ENCODE measurements at regions not wholly inside any gene's neighbourhood (a gene's known extent, or its start where the extent isn't known, plus 50 kb on each side); places are given as distances from the start of the nearest gene placed in this dataset.

DNA sequence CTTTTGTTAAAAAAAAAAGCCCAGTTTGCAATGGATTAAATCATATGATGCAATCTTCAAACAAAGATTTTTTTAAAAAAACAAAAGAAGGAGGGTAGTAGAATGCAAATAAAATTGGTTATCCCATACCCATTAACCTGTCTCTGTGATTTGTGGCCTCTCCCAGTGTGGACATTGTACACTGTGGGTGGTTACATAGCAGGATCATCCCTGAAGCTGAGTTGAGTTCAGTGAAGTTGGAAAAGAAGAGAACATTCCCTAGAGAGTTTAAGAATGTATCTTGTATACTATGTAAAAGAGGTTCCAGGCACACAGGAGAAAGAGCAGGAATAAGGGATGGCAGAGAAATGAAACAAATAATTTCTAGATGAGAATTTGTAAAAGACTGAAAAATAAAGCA is 142.4 kb upstream of the SLC16A7 start:
- TF ChIP-seq, protein P1, sequence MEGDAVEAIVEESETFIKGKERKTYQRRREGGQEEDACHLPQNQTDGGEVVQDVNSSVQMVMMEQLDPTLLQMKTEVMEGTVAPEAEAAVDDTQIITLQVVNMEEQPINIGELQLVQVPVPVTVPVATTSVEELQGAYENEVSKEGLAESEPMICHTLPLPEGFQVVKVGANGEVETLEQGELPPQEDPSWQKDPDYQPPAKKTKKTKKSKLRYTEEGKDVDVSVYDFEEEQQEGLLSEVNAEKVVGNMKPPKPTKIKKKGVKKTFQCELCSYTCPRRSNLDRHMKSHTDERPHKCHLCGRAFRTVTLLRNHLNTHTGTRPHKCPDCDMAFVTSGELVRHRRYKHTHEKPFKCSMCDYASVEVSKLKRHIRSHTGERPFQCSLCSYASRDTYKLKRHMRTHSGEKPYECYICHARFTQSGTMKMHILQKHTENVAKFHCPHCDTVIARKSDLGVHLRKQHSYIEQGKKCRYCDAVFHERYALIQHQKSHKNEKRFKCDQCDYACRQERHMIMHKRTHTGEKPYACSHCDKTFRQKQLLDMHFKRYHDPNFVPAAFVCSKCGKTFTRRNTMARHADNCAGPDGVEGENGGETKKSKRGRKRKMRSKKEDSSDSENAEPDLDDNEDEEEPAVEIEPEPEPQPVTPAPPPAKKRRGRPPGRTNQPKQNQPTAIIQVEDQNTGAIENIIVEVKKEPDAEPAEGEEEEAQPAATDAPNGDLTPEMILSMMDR (conservative IDR thresholded peaks at IDR 0.05): no peak
- no peak for TF ChIP-seq EZH2 (IDR thresholded peaks at IDR 0.05; ENCODE audit: low read depth)
